ENCODE measurements at regions not wholly inside any gene's neighbourhood (a gene's known extent, or its start where the extent isn't known, plus 50 kb on each side); places are given as distances from the start of the nearest gene placed in this dataset.

DNA sequence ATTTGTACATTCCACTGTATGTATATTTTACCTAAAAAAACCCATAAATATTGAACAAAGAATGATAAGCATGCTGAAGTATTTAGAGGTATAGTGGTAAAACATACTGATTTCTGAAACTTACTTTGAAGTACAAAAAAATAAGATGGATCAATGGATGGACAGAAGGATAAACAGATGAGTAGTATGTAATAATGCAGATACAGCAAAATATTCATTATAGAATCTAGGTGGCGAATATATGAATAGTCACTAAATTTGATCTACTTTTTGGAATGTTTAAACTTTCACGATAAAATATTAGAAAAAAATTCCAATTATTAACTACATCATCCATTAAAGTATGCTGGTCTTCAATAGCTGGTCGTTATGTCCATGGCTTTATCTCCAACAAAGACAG, 51.9 kb upstream of the GNB4 start:
- peaks cover 2% of the 10 kb centered on the region for H3K9me3 Mint-ChIP-seq (ENCODE audit: low read depth, unreplicated experiment)
- H3K4me3 Mint-ChIP-seq (ENCODE audit: low read depth, unreplicated experiment): no peak overlapping the region
- no TSS peak for BruUV-seq (replicated peaks)
- no peak overlapping the region for H3K27ac Mint-ChIP-seq (ENCODE audit: unreplicated experiment)
- intact Hi-C loops (cut with micrococcal nuclease; ENCODE audit: unreplicated experiment): no loop called here
- peaks cover 38% of the 10 kb centered on the region for H3K27me3 Mint-ChIP-seq (ENCODE audit: unreplicated experiment)
- CTCF ChIA-PET: no interaction called here
- no peaks in the 10 kb centered on the region for H3K36me3 Mint-ChIP-seq (ENCODE audit: insufficient read depth, unreplicated experiment)
- TF ChIP-seq, protein P1, sequence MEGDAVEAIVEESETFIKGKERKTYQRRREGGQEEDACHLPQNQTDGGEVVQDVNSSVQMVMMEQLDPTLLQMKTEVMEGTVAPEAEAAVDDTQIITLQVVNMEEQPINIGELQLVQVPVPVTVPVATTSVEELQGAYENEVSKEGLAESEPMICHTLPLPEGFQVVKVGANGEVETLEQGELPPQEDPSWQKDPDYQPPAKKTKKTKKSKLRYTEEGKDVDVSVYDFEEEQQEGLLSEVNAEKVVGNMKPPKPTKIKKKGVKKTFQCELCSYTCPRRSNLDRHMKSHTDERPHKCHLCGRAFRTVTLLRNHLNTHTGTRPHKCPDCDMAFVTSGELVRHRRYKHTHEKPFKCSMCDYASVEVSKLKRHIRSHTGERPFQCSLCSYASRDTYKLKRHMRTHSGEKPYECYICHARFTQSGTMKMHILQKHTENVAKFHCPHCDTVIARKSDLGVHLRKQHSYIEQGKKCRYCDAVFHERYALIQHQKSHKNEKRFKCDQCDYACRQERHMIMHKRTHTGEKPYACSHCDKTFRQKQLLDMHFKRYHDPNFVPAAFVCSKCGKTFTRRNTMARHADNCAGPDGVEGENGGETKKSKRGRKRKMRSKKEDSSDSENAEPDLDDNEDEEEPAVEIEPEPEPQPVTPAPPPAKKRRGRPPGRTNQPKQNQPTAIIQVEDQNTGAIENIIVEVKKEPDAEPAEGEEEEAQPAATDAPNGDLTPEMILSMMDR (IDR thresholded peaks at IDR 0.05; ENCODE audit: unreplicated experiment): no peak
- DNase-seq: no peak
- no peaks in the 10 kb centered on the region for H3K4me1 Mint-ChIP-seq (ENCODE audit: low read depth, unreplicated experiment)

DNA sequence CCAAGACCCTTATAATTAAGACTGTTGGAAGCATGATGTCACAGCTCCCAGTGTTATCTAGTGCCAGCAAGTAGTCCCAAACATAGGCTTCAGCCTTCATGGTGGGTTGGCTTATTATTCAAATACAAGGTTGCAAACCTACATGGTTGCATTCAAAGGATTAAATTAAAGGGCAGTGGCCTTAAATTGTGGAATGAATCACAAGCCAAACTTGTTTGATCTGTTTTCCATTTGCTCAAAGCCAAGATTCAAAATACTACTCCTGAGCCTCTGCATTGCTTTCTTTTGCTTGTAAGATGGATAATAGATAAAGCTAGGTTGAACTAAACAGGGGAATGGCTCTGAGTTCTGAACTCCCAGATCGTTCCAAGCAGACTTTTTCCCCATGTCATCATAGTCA, 52.4 kb upstream of the GNB4 start:
- DNase-seq: no peak
- no peak overlapping the region for H3K27ac Mint-ChIP-seq (ENCODE audit: unreplicated experiment)
- TF ChIP-seq, protein P1 (IDR thresholded peaks at IDR 0.05; ENCODE audit: unreplicated experiment): no peak
- no peaks in the 10 kb centered on the region for H3K4me1 Mint-ChIP-seq (ENCODE audit: low read depth, unreplicated experiment)
- H3K27me3 Mint-ChIP-seq (ENCODE audit: unreplicated experiment): peaks cover 39% of the 10 kb centered on the region
- no TSS peak for BruUV-seq (replicated peaks)
- intact Hi-C loops (cut with micrococcal nuclease; ENCODE audit: unreplicated experiment): no loop called here
- H3K36me3 Mint-ChIP-seq (ENCODE audit: insufficient read depth, unreplicated experiment): no peaks in the 10 kb centered on the region
- no peak overlapping the region for H3K4me3 Mint-ChIP-seq (ENCODE audit: low read depth, unreplicated experiment)
- H3K9me3 Mint-ChIP-seq (ENCODE audit: low read depth, unreplicated experiment): peaks cover 2% of the 10 kb centered on the region
- CTCF ChIA-PET: interaction anchor here (0.6 kb wide), 1 partner anchor 190 kb away, joined by 3 read pairs; no protein-coding TSS in a partner anchor

DNA sequence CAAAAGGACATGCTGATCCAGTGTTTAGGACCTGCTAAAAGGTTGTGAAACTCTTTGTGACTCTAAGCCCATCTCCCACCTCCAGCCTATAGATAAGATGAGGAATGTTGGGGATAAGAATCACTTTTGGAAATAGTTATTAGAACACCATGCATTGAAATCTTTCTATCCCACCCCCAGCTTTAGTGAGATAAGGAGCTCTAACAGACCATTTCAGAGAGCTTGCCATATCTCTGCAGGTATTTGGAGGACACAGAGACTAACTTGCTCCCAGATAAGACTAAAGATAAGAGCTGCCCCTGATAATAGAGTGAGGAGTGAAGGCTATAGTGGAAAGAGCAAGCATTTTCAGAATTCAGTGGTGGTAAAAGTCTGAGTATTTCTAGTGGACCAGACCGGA, 53.1 kb upstream of the GNB4 start:
- DNase-seq: no peak
- Mint-ChIP-seq H3K27ac (ENCODE audit: unreplicated experiment) (no peak overlapping the region), H3K4me1 (ENCODE audit: low read depth, unreplicated experiment) (no peaks in the 10 kb centered on the region), H3K4me3 (ENCODE audit: low read depth, unreplicated experiment) (no peak overlapping the region), H3K9me3 (ENCODE audit: low read depth, unreplicated experiment) (peaks cover 2% of the 10 kb centered on the region), H3K27me3 (ENCODE audit: unreplicated experiment) (peaks cover 39% of the 10 kb centered on the region), H3K36me3 (ENCODE audit: insufficient read depth, unreplicated experiment) (no peaks in the 10 kb centered on the region)
- no TSS peak for BruUV-seq (replicated peaks)
- CTCF ChIA-PET: no interaction called here
- TF ChIP-seq, protein P1 (IDR thresholded peaks at IDR 0.05; ENCODE audit: unreplicated experiment): no peak
- intact Hi-C loops (cut with micrococcal nuclease; ENCODE audit: unreplicated experiment): no loop called here

DNA sequence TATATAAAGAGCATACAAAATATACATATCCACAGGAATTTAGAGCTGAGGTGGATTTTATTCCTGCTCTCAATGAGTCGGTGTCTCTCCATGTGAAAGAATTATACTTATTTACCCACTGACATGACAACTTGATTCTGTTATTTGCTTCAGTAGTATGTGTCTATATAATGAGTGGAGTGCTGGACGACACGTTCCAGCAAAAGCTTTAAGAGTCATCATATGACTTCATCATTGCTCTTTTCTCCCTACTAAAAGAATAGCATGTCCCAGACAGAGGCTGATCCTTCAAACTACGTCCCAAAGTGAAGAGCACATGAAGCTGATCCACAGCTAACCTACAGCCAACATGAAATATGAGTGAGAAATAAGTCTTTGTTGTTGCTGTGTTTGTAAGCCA, 54.3 kb upstream of the GNB4 start:
- CTCF ChIA-PET: interaction anchor here (1.1 kb wide), 1 partner anchor 57 kb away, joined by 4 read pairs; the partner anchor contains the start of gene ACTL6A

More for the DNA sequence above, 54.3 kb upstream of the GNB4 start:
- DNase-seq: no peak
- intact Hi-C loops (cut with micrococcal nuclease; ENCODE audit: unreplicated experiment): no loop called here
- Mint-ChIP-seq H3K4me3 (ENCODE audit: low read depth, unreplicated experiment) (no peak overlapping the region), H3K4me1 (ENCODE audit: low read depth, unreplicated experiment) (no peaks in the 10 kb centered on the region), H3K9me3 (ENCODE audit: low read depth, unreplicated experiment) (peaks cover 2% of the 10 kb centered on the region), H3K27me3 (ENCODE audit: unreplicated experiment) (peaks cover 39% of the 10 kb centered on the region), H3K27ac (ENCODE audit: unreplicated experiment) (no peak overlapping the region), H3K36me3 (ENCODE audit: insufficient read depth, unreplicated experiment) (no peaks in the 10 kb centered on the region)
- BruUV-seq (replicated peaks): no TSS peak
- TF ChIP-seq, protein P1 (IDR thresholded peaks at IDR 0.05; ENCODE audit: unreplicated experiment): no peak

Measured in Calu3 (cell line).